ENCODE measurements at regions not wholly inside any gene's neighbourhood (a gene's known extent, or its start where the extent isn't known, plus 50 kb on each side); places are given as distances from the start of the nearest gene placed in this dataset.

GRCh38 chr10:117074621-117075020, 63.4 kb downstream of the VAX1 start:
- in situ Hi-C loops (cut with HindIII; ENCODE audit: low pct_unique_long_range_greater_than_20kb, low sequenced_read_pairs) = no loop called here
- ChIA-PET POLR2A (interaction anchor here (0.6 kb wide), 1 partner anchor 56 kb away, joined by 4 read pairs; no protein-coding TSS in a partner anchor), CTCF (no interaction called here)
- intact Hi-C loops (cut with micrococcal nuclease; ENCODE audit: unreplicated experiment) = no loop called here
- H3K27ac ChIP-seq (ENCODE audit: low read length) = no peak overlapping the region
- no peaks in the 10 kb centered on the region for H3K9me3 ChIP-seq (ENCODE audit: control insufficient read depth, insufficient read depth, low read depth, low read length)
- H3K4me3 ChIP-seq (ENCODE audit: low read depth in 2 of 2, low read length in 2 of 2) = no peak overlapping the region
- no peak for TF ChIP-seq SIN3A (IDR thresholded peaks at IDR 0.05; ENCODE audit: borderline replicate concordance, insufficient read depth, low read depth, low read length)
- TF ChIP-seq, protein P1, sequence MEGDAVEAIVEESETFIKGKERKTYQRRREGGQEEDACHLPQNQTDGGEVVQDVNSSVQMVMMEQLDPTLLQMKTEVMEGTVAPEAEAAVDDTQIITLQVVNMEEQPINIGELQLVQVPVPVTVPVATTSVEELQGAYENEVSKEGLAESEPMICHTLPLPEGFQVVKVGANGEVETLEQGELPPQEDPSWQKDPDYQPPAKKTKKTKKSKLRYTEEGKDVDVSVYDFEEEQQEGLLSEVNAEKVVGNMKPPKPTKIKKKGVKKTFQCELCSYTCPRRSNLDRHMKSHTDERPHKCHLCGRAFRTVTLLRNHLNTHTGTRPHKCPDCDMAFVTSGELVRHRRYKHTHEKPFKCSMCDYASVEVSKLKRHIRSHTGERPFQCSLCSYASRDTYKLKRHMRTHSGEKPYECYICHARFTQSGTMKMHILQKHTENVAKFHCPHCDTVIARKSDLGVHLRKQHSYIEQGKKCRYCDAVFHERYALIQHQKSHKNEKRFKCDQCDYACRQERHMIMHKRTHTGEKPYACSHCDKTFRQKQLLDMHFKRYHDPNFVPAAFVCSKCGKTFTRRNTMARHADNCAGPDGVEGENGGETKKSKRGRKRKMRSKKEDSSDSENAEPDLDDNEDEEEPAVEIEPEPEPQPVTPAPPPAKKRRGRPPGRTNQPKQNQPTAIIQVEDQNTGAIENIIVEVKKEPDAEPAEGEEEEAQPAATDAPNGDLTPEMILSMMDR (IDR thresholded peaks at IDR 0.05) = peak; percentile 37
- DNase-seq (ENCODE audit: low read depth, low spot score) (no peak), ATAC-seq (no peak)
- H3K27me3 ChIP-seq (ENCODE audit: control insufficient read depth, insufficient read depth, low read length) = peaks cover 19% of the 10 kb centered on the region; the same call in 1 of the 2 replicates
- H3K36me3 ChIP-seq (ENCODE audit: control insufficient read depth, insufficient read depth, low read length) = no peaks in the 10 kb centered on the region
- no peaks in the 10 kb centered on the region for H3K4me1 ChIP-seq (ENCODE audit: control insufficient read depth, insufficient read depth, low read length)
- BruUV-seq (replicated peaks) = no TSS peak

GRCh38 chr10:117071286-117072050, 66.5 kb upstream of the SHTN1 start:
- peaks cover 14% of the 10 kb centered on the region; the same call in 1 of the 2 replicates for H3K27me3 ChIP-seq (ENCODE audit: control insufficient read depth, insufficient read depth, low read length)
- ChIA-PET CTCF (no interaction called here), POLR2A (no interaction called here)
- no TSS peak for BruUV-seq (replicated peaks)
- H3K9me3 ChIP-seq (ENCODE audit: control insufficient read depth, insufficient read depth, low read depth, low read length) = no peaks in the 10 kb centered on the region
- intact Hi-C loops (cut with micrococcal nuclease; ENCODE audit: unreplicated experiment) = no loop called here
- no peaks in the 10 kb centered on the region for H3K36me3 ChIP-seq (ENCODE audit: control insufficient read depth, insufficient read depth, low read length)
- no peaks in the 10 kb centered on the region for H3K4me1 ChIP-seq (ENCODE audit: control insufficient read depth, insufficient read depth, low read length)
- H3K4me3 ChIP-seq (ENCODE audit: low read depth in 2 of 2, low read length in 2 of 2) = no peak overlapping the region
- TF ChIP-seq TCF7L2 (IDR thresholded peaks at IDR 0.05; ENCODE audit: low read depth, low read length) = no peak
- TF ChIP-seq REST (IDR thresholded peaks at IDR 0.05; ENCODE audit: insufficient read depth in 1 of 2, low read depth in 2 of 2, low read length in 1 of 2) = no peak
- TF ChIP-seq POLR2AphosphoS5 (IDR thresholded peaks at IDR 0.05; ENCODE audit: low read depth, low read length) = no peak
- TF ChIP-seq, protein P1 (IDR thresholded peaks at IDR 0.05) = no peak
- no peak for TF ChIP-seq SIN3A (IDR thresholded peaks at IDR 0.05; ENCODE audit: borderline replicate concordance, insufficient read depth, low read depth, low read length)
- ATAC-seq (no peak), DNase-seq (ENCODE audit: low read depth, low spot score) (no peak)
- no peak overlapping the region for H3K27ac ChIP-seq (ENCODE audit: low read length)
- in situ Hi-C loops (cut with HindIII; ENCODE audit: low pct_unique_long_range_greater_than_20kb, low sequenced_read_pairs) = no loop called here

Measured in Panc1 (cell line).